AG04449 (cell line): ENCODE measurements at regions not wholly inside any gene's neighbourhood (a gene's known extent, or its start where the extent isn't known, plus 50 kb on each side); places are given as distances from the start of the nearest gene placed in this dataset.

Experiments
- CTCF ChIA-PET: fragments of 350-600 bp; formaldehyde crosslinking; extraction: SDS; loops from one replicate; lab custom pipeline; 2021; ENCODE audit warnings: antibody characterized with exemption; lab: Yijun Ruan, JAX
- POLR2A ChIA-PET: fragments of 400-600, 350-600 bp; formaldehyde crosslinking; extraction: SDS; loops from one replicate; lab custom pipeline; 2020; ENCODE audit warnings: antibody characterized with exemption, inconsistent platforms; lab: Yijun Ruan, JAX
- DNase-seq: peaks from one replicate; pipeline ENCODE4 v3.0.0-alpha.2; 2010; ENCODE audit warnings: low read depth, low spot score
- H3K4me3 ChIP-seq: 2 replicates; pipeline ENCODE4 v1.5.1; 2011; ENCODE audit warnings: low read depth, mild to moderate bottlenecking, control low read depth, low read length
- TF ChIP-seq, protein P1 (sequence below): IDR thresholded peaks from one replicate; pipeline ENCODE4 v1.5.1; 2011; ENCODE audit warnings: mild to moderate bottlenecking, moderate library complexity, low read length, control low read depth, inconsistent platforms; ENCODE audit not compliant: insufficient read depth; ENCODE audit errors: missing control alignments

DNA sequence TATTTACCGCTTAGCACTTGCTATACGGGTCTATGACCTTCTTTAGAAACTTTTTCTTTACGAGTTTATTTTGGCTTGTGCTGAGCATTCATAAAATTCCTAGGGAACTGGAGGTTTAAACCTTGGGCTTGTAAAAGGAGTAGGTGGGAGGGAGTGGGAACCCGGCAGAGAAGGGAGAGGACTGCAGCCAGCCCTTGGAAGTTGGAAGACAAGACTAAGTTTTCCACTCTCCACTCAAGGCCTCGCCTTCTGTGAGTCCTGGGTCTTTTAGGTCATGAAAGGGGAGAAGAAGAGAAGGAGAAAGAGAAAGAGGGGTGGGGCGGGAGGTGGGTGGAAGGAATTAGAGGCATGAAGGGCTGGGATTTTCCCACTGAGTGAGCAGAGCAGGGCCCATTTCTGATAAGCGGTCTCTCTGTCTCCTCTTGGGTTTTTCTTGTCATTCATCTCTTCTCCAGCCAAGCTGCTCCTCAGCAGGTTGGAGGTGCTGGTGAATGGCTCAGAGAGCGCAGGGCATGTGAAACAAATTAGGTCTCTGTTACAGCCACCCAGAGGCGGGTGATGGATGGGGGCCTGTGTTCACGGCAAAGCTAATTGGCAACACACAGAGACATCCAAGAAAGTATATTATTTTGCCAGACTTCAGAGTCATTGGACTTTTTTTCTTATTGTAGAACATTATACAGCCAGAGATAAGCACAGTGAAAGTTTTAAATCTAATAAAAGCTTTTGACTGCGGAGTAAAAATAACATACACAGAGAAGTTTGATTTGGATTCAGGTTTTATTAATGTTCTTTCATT is 247.3 kb downstream of the FOXD2 start:
- no peak overlapping the region for H3K4me3 ChIP-seq
- POLR2A ChIA-PET: no interaction called here
- CTCF ChIA-PET: interaction anchor here (1.5 kb wide), 1 partner anchor 25 kb away, joined by 5 read pairs; no protein-coding TSS in a partner anchor
- DNase-seq: no peak
- TF ChIP-seq, protein P1, sequence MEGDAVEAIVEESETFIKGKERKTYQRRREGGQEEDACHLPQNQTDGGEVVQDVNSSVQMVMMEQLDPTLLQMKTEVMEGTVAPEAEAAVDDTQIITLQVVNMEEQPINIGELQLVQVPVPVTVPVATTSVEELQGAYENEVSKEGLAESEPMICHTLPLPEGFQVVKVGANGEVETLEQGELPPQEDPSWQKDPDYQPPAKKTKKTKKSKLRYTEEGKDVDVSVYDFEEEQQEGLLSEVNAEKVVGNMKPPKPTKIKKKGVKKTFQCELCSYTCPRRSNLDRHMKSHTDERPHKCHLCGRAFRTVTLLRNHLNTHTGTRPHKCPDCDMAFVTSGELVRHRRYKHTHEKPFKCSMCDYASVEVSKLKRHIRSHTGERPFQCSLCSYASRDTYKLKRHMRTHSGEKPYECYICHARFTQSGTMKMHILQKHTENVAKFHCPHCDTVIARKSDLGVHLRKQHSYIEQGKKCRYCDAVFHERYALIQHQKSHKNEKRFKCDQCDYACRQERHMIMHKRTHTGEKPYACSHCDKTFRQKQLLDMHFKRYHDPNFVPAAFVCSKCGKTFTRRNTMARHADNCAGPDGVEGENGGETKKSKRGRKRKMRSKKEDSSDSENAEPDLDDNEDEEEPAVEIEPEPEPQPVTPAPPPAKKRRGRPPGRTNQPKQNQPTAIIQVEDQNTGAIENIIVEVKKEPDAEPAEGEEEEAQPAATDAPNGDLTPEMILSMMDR: no peak

DNA sequence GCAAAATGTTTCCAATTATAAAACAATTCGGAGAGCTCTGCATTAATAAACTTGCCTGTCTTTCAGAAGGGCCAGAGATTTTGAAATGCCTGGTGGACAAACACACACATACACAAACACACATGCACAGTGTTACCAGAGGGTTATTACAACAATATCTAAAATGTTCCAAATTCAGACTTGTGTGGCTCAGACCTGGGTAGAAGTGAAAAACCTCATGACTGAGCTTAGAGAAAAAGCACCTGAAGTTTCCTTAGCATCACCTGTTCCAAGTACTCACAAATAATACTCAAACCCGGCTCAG is 247.9 kb downstream of the FOXD2 start:
- CTCF ChIA-PET: interaction anchor here (1.5 kb wide), 1 partner anchor 24 kb away, joined by 5 read pairs; no protein-coding TSS in a partner anchor
- TF ChIP-seq, protein P1: no peak
- POLR2A ChIA-PET: interaction anchor here (0.6 kb wide), 1 partner anchor 670 kb away, joined by 3 read pairs; no protein-coding TSS in a partner anchor
- DNase-seq: no peak
- H3K4me3 ChIP-seq: no peak overlapping the region

DNA sequence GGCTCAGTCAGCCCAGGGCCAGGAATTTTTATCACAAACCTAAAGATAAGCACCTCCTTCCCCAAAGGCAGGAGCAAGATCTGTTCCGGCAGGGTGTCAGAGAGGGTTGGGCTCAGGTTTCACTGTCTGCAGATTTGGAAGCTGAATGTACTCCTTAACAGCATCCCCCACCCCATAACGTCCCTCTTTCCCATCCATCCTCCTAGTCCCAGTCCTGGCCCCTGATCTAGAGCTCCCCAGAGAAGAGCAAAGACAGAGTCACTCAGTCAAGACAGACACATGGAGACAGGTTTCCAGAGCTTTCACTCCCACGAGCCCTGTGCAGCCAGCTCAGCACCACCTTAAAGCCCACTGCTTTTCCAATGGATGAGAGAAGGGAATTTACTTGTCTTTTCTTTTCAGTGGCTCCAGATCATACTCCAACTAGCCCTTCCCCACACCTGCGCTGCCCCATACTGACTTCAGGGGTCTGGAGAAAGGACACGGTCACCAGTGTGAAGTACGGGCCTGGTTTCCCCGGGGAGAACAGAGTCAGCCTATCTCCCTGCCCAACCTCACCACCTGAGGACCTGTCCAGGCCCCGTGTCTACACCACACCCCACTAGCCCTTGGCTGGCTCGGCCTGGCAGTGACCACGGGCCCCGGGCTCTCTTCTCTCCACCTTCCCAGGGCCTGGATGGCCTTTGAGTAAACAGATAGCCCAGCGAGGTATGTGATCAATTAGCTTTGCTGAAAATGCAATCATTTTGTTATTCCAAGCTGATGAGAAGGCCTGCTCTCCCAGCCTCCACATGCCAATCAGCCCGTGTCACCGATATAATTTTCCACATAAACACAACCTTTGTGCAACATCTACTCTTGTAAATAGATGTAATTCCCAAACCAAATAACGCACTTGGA is 249.1 kb downstream of the FOXD2 start:
- ChIA-PET CTCF (no interaction called here), POLR2A (no interaction called here)
- DNase-seq: no peak

DNA sequence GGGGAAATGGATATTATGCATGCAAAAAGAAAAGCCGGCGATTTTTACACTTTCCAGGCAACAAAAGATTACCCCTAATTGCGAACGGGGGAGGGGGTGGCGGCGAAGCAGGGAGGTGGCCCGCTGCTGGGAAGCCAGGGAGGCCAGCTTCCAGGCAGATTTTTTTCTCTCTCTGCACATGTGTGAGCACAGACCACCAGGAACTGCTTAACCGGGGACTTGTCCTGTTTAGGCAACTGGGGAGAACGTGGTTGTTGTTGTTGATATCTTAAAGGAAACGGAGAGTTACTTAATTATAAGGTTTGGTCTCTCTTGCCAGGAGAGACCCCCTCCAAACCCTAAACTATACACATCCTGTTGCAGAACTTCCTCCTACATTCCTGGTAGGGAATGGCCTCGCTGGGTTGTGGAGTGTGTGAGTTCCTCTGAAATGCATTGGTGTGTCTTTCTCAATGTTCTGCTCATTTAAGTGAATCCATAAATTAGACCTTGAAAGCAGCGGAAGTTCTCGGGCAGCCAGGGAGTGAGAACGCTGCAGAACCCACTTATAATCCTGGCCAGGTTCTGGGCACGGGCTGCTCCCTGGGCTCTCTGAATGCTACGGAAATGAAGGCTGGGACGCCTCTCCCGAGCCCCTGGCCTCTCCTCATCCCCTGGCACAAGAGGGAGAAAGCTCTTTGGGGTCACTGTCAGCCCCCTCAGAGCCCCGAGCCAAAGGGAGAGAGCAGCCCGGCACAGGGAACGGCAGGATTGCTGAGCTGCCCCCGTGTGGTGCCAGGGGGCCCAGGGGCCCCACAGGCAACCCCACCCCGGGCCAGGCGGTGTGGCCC is 250.0 kb downstream of the FOXD2 start:
- TF ChIP-seq, protein P1: no peak
- no peak for DNase-seq
- ChIA-PET CTCF (no interaction called here), POLR2A (no interaction called here)
- no peak overlapping the region for H3K4me3 ChIP-seq

More for the DNA sequence above, 249.1 kb downstream of the FOXD2 start:
- TF ChIP-seq, protein P1: no peak
- no peak overlapping the region for H3K4me3 ChIP-seq

DNA sequence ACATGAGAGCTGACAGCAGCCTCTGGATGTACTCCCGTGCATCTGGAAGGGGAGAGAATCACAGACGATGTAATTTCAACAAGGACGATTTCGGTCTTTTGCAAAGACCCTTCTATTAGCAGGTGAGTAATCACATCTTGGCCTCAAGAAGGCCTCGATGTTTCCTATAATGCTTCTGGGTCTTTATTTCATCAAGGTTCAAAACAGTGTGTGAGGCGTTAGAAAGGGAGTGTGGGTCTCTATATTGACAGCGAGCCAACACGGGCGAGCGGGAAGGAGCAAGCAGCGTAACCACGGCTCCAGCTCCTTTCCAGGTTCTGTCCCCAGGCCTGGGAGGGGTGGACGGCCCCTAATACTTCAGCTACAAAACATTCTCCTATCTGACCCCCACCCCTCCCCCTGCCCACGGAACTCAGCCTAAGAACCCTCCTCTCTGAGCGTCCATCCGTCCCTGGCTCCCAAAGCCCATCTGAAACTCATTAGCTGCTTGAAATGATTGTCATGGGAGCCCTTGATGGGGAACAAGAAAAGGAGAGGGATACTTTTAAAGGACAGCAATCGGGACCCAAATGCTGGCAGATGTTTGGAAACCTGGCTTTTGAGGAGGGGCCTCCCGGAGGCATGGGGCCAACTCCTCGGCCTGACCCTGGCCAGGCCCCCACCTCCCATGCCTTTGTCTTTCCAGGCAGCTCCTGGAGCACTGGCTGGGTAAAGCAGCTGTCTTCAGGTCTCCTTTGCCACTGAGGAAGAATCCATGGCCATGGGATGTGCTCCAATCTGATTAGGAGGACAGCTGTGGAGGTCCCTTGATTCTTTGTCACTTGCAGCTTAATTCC is 250.8 kb downstream of the FOXD2 start:
- TF ChIP-seq, protein P1: no peak
- CTCF ChIA-PET: no interaction called here
- H3K4me3 ChIP-seq: no peak overlapping the region
- DNase-seq: no peak
- POLR2A ChIA-PET: no interaction called here
